Inflammatory macrophage treated with lipopolysaccharide for 1 hour (primary cell): ENCODE measurements at regions not wholly inside any gene's neighbourhood (a gene's known extent, or its start where the extent isn't known, plus 50 kb on each side); places are given as distances from the start of the nearest gene placed in this dataset.

Experiments
- DNase-seq, 2 donors: peaks; one replicate each; pipeline ENCODE4 v3.0.0-alpha.2; 2020 to 2022

DNA sequence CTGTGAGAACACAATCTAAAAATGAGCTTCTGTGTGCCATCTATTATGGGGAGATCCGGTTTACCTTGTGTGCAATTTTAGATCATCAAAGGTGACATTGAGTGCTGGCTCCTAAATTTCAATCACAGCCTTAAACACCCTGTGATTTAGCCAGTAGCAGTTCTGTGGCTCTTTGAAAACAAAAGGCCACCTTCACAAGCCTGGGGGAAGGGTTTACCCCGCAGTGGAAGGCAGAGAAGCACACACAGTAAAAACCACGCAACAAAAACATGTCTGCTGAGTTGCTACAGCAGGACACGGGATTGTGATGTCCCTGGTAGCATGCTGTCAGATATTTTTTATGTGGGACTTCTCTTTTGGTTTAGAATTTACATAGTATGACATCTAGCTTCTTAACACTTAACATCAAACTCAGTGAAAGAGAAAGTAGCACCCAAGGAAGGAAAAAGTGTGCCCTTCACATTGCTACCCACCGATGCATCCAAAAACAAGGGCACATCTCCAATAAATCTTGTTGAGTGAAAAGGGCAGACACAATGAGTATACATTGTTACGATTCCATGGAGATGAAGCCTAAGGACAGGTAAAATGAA is 56.1 kb upstream of the RNF152 start:
- no peak for DNase-seq

DNA sequence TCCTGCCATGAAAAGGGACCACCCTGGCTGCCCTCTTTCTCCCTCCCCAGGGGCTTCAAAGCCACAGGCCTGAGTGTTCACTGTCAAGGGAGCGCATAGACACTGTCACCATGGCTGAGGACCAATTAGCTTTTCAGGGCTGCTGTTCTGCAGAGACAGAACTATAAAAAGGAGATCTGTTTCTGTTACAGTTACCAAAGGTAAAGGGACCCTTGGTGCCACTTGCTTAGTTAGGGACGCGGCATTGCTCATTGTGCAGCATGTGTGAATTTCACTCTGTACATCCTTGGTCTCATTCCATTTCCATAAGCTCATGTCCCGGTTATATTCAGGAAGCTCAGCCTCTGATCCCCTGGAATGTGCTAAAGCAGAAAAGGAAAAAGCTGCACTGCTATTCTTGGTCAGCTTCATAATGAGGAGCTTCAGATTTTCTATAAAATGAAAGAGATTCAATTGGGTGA is 55.5 kb upstream of the RNF152 start:
- no peak for DNase-seq

DNA sequence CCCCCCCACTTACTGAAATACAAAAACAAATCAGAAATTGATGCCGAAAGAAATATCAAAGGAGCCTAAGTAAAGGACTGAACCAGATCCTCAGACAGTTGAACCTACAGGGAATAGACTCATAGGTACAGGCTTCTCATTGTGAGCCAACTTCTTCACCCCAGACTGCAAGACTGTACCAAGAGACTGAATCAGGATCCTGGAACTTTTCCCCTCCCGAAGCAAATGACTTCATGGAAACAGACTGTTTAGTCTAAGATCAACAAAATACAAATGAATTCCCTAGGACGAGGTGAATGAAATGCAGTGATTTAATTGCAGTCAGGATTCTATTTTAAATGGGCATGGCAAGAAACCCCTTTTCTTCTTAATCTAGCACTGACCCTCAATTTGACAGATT is 53.6 kb upstream of the RNF152 start:
- DNase-seq: no peak

DNA sequence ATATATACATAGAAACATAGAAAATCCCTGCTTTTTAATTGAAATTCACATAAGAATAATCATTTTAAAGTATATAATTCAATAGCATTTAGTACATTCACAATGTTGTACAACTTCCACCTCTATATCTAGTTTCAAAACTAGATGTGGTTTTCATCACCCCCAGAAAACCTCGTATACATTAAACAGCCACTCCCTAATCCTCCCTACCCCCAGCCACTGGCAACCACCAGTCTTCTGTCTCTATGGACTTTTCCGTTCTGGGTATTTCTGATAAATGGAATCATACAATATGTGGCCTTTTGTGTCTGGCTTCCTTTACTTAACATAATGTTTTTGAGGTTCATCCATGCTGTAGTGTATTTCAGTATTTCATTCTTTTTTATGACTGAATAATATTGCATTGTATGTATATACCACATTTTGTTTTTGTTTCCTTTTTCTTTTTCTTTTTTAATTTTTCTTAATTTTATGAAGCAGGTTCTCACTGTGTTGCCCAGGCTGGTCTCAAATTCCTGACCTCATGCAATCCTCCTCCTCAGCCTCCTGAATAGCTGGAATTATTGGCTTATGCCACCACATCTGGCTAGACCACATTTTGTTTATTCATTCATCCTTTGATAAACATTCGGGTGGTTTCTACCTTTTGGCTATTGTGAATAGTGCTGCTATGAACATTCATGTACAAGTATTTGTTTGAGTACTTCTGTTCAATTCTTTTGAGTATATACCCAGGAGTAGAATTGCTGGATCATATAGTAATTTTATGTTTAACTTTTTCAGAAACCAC is 50.6 kb upstream of the RNF152 start:
- DNase-seq: no peak
